ENCODE measurements at regions not wholly inside any gene's neighbourhood (a gene's known extent, or its start where the extent isn't known, plus 50 kb on each side); places are given as distances from the start of the nearest gene placed in this dataset.

DNA sequence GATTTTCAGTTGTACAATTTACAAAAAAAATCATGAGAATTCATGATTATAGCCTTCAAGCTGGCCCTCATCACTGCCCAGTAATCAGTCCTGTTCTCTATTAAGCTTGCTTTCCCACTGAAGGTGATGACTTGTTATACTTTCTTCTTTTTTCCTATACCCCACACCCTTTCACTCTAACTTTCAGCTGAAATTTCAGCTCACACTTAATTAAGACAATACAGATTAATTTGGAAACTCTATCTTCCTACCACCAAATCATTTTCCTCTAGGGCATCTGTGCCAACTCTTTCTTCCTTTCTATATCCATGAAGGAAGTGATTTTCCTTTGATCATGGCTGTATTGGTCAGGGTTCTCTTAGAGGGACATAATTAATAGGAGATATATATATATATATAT is 449.9 kb downstream of the CD109 start:
- no peak for DNase-seq

DNA sequence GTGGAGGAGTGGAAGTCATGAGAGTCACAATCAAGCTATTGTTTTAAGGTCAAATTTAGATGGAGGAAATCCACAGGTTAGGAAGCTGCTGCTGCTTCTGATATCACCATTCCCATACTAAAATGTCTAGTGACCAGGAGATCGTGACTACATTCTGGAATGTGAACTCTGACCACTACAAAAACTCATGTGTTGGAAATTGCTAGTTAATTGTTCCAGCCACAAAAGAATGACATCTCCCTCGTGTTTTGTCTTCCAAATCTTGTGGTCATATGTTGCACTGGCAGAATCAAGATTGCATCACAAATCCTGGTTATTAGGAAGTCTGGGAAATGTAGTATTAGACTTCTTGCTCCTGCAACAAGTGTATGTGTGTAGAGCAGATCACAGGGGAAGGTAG is 441.9 kb downstream of the CD109 start:
- no peak for DNase-seq

DNA sequence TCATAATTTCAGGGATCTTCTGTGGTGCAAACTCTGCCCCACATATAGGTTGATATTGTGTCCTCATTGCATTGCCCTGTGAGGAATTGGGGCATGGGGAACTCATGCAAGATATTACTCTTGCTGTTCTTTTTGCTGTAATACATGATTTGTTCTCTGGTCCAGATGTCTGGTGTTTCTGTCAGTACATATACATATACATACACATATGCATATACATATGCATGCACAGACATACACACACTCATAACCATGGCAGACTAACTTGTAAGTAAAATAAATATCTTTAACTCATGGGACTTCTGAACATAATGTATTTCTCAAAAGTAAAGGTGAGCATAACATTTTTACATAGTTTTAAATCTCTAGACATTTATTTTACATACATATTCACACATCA is 438.3 kb downstream of the CD109 start:
- DNase-seq: no peak

DNA sequence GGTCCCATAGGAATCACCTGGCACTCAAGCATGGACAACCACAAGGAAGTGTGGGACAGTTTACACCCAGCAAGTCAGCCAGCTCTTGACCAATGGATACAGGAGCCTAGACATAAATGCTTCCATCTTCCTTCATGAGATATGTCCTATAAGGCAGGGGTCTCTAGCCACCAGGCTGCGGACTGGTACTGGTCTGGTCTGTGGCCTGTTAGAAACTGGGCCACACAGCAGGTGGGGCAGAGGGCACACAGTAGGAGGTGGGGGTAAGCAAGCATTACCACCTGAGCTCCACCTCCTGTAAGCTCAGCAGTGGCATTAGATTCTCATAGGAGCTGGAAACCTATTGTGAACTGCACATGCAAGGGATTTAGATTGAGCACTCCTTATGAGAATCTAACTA is 437.1 kb downstream of the CD109 start:
- DNase-seq: no peak

DNA sequence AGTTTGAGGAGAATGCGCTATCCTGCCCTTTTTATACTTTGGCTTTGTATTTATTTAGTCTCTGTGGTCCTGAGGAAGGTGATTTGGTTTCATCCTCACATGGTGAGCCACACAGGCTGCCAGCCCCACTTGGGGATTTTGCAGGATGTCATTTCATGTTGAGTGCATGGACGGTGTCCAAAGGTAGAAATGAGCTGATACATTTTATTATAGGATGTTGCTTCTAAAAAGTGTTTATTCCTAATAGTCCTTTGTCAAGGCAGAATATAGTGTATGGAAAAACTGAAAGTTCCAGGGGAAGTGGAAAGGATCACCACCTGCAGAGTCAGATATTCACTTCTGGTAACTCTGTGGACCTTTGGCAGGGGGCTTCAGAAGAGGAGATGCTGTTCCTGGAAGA is 434.6 kb downstream of the CD109 start:
- no peak for DNase-seq

DNA sequence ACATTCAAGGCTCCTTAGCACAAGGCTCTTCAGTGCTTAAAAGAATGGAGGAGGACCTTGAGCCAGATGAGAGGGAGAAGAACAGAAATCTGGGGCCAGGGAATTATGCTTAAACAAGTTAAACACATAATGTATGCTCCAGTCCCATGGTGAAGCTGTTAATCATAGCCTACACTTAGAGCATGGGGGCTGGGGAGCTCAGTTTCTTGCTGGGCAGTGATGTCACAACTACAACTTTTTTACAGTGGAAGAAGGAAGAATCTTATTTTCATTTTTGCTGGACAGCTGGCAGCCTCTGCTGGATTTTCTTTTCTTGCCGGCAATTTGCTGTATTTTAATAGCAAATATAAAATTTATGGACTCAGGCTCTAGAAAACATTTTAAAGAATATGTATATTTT is 432.5 kb downstream of the CD109 start:
- DNase-seq: no peak

DNA sequence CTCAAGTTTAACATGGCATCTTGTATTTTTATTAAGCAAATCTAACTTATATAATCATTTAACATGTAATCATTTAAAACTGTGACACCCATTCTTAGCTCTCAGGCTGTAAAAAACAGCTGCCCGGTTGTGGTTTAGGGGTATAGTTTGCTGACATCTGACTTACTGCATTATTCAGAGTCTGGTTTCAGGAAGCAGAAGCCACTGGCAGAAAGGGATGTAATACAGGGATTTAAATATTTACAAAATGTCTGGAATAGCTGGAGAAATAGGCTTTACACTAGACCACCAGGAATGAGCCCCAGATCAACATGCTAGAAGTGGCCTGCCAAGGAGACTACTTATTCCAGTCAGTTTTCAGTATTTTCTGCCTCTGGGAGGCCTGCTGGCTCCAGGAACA is 421.1 kb downstream of the CD109 start:
- DNase-seq: no peak

DNA sequence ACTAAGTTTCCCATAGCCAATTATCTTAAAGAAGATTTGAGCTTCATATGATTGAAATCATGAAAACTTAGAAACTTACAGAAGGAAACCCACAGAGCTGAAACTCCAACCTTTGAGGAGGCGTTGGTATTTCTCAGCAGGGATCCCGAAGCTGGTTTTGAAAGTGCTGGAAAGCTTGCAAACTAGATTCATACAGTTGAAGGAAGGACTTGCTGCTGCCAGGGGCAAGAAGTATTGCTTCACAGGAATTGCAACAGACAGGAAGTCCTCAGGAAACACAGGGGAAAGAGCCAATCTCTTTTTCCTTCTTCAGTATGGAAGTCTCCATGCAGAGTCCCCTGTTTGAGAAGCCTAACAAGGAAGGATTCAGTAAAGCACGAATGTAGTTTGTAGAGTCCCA is 419.7 kb downstream of the CD109 start:
- no peak for DNase-seq

DNA sequence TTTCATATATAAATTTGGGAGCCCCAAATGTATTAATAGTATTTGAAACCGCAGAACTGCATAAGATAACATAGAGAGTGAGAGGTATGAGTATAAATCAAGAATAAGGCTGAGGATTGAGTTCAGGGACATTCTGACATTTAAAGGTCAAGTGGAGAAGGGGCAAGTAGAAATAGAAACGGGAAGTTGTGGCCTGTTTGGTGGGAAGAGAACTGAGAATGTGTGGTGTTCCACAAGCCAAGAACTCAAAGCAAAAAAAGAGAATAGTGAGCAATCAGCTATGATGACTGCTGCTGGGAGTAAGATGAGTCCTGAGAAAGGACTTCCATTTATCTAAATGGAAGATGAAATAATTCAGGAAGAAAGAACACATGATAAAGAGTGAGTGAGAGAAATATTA is 418.4 kb downstream of the CD109 start:
- DNase-seq: no peak

DNA sequence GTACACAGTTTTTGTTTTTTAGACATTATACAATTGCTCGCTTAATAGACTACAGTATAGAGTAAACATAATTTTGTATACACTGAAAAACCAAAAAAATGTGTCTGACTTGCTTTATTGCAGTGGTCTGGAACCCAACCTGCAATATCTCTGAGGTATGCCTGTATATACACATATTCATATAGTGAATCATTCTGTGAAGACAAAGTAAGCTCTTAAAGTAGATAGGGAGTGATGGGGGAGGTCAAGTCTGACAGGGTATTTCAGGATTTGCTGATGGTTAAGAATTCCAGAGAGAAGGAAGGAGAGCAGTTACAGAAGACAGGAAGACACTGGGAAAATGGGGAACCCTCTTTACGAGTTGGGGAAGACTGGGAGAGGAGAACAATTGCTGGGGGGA is 417.9 kb downstream of the CD109 start:
- DNase-seq: no peak

DNA sequence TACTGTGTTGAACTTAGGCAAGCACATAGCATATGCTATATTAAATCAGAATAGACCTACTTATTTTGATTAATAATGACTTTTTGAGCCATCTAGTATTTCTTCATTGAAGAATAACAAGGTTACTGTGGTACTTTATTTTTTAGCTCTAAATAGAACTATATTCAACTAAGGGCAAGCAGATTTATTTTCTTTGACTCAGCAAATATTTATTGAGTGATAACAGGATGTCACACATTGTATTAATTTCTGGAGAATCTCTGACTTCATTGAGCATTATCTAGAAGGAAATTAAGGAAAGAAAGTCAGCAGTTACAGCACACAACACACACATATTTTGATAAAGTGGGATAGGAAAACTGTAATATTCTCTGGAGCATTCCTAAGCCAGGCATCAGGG is 407.4 kb downstream of the CD109 start:
- DNase-seq: no peak

DNA sequence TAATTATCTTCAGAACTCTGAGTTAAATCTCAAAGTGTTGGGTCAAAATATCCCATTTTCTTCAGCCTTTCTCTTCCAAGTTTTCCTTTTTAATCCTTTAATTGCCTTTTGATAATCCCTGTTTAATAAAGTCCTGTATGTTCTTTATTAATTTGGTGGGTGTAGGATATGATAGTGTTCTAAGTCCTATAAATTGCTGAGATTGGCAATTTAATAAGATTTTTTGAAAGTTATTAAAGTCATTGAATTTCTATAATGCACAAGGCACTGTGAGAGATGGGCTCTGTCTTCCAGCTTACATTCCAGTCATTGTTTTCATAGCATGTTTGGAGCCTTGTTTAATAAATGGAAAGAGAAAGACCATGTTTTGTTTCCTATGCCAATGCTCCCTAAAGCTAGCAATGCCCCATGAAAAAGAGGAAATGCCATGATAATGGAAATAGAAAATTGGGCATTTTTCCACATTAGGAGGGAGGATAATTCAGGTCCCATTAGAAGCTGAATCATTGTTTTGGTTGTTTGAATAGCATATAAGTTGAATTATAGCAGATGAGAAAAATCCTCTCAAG is 404.8 kb downstream of the CD109 start:
- DNase-seq: no peak

DNA sequence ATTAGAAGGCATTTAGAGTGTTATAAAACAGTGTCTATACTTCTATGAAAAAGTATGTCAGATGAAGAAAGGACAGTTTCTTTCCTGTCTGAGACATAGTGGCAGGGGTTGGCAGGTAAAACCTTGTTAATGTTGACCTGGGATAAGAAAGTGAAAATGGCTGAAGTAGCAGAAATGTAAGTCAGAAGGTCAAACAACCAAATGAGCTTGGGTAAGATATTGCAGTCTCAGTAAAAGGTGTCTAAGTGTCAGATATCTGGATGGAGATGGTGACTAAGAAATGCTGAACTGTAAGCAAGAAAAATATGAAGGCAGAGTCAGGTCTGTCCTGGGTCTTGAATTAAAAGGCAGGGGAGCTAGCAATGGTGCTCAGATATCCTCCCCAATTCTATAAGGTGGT is 400.3 kb downstream of the CD109 start:
- no peak for DNase-seq

DNA sequence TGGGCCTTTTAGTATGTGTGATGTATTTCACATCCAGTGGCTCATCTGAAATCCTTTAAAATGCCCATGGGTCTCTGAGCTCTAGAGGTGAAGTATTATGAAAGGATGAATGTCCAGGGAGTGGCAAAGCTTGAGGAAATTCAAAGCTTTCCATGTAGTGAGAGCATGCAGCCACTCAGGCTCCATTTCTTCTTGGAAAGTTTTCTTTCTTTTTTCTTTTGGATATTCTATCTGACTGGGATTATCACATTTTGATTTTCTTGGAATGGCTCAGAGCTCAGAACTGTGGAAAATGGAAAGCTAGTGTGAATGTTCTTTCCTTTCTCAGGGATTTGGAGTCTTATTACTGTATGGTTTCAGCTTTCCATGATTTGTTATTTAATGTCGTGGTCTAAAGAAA is 397.4 kb downstream of the CD109 start:
- DNase-seq: no peak

DNA sequence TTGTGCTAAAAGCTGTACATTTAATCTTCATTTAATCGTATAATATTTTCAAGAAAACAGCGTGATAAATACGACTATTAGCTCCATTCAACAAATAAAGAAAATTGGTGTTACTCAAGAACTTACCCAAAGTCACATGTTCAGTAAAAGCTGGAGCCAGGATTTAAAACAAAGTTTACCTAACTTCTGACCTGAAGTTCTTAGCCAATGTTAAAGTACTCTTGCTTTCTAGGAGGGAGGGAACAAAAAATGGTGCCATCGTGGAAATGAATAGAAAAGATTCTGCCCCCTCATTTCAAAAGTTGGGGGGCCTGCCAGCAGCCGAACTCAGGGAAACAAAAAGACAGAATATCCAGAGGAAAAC is 395.8 kb downstream of the CD109 start:
- no peak for DNase-seq

DNA sequence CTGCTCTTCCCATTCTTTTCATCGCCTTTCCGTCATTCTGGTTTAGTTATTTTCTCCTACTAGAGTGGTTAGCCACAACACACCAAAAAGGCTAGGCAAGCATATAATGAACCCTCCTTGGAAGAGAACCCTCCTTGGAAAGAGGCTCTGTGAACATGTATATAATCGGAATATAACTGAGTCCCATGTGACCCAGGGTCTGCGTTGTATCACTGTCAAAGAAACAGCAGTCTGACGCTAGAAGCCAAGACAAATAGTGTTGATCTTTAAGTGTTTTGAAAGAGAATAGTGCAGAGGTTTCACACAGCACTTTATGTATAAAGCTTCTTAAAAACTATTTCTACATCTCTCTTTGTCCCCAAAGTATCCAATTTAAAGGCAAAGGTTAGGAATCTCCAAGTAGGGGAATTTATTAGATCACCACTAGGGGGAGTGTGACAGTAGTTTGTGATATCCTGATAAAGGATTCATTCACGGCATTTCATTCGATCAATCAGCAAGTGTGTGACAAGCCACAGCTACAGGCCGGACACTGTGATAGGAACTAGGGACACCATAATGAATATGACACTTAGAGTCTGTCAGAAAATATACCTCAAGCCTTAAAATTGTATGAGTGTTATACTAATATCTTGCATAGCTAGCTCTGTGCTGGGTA is 395.3 kb downstream of the CD109 start:
- DNase-seq: peak; percentile 11

DNA sequence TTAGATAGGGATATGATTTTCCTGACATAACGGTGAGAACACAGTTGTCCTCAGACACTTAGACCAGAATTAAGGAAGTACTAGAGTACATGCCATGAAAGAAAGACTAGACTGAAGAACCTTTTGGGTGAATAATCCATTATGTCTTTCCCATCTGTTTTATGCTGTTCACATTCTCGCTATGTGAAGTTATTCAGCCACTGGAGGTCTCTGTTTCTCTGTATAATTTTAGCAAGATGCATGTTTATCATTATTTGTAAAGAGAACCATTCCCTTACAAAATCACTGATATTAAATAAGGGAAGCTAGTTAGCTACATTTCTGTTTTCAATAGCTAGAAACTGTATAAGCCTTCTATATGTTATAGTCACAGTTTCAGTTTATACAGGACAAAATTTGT is 391.9 kb downstream of the CD109 start:
- DNase-seq: no peak

DNA sequence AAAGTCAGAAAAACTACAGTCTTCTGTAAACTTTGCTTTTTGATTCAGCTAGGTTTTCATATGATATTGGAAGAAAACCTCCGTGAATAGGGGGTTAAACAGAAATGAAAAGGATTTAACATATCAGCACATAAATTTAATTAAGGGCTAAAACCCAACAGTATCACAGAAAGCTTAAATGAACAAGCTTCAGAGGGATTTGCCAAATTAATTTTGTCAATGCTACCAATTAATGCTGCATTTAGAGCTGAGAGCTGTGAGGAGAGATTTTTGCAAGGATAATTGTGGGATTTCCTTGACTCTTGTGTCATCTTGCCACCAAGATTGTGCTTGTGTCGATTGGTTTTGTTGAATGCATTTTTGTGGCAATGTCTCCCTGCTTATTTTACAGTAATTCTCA is 379.9 kb downstream of the CD109 start:
- no peak for DNase-seq

DNA sequence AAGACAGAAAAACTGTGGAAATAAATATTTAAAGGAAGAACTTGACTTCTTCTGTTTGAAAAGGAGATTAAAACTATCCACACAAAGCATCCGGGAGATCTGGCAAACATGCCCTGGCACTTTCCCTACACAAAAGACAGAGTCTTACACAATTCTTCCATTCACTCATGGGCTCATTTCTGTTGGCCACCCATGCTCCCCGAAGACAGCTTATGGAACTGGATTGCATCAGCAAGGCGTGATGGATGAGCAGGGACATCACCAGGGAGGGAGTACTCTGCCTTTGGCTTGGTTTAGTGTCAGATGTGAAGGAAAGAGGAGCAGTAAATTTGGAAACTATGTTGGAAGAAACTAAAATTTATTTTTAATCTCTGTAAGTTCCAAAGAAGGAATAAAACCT is 379.3 kb downstream of the CD109 start:
- DNase-seq: no peak

DNA sequence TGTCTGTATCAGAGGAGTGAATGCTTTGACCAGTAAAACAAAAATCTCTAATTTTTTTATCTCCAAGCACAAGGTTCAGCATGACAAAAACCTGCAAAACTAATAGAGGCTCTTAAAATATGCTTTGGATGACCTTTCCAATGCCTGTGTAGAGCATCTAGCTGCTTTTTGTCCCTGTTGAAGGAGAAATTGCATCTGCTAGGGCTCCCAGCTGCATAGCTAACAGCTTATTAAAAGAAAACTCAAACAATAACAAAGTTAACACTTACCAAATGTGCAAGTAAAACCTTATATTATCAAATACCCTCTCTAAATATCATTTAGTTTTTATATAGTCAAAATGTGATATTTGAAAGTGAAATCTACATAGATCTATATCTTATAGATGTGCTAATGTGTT is 378.6 kb downstream of the CD109 start:
- no peak for DNase-seq

DNA sequence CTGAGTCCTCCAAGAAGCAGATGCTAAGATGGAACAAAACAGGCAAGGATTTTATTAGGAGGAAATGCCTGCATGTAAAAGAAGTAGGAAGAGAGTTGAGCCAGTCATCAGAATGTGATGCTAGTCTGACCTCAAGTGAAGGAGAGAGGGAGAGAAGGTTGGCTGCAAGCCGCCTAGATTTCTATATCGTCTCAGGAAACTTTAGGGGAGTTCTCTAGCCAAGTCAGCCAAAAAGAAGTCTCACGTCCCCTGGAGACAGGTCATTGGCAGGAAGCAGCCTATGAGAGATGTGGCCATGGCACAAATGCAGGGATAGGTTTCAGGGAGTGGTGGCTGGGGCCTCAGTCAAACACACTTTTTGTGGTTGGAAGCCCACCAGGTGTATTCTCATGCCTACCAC is 378.0 kb downstream of the CD109 start:
- DNase-seq: no peak

DNA sequence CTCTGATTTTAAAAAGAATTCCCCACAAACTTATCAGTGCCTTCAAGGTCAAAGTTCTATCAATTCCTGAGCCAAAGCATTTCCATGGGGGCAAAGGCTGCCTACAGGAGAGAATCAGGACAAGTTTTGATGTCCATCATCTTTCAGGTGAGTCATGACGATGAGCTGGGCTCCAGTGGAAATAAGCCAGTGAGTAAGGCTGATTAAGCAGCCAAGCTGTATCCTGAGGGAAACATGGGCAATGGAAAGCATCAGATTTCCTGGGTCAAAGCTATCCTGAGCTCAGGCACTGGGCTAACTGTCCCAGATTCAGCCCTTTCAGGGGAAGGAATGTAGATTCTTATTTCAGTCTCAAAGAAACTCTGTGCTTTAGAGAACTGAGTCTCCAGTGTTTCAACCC is 377.4 kb downstream of the CD109 start:
- no peak for DNase-seq

DNA sequence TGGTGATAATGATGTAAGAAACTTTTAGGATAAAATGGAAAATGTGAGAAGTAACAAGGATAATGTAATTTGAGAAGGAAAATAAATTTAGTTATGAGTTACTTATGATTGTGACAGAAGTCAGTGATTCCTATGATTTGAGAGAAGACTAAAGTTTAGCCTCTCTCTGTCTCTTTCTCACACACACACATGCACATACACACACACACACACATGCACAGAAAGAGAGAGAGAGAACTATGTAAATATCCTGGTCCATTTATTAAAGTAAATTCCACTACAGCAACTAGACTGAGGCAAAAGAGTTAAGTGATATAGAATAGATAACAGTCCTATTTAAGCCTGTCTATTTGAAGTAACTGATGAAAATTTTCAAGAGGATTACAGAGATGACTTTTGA is 375.2 kb downstream of the CD109 start:
- DNase-seq: no peak

DNA sequence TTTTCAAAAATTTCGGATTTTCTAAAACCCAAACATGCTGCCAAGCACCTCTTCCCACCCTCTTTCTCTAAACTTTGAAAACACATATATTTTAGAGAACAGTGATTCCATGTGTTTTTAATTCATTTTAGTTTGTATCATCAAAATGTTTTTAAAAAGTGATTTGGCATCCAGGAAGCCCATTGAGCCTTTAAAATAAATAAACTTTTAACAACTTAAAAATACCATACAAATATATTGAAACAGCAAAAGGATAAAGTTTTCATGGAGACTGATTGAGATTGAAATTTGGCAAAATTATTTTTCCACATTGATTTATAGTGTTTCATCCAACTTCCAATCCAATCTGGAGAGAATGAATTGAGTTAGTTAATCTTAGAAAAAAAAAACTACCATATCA is 374.7 kb downstream of the CD109 start:
- DNase-seq: no peak

DNA sequence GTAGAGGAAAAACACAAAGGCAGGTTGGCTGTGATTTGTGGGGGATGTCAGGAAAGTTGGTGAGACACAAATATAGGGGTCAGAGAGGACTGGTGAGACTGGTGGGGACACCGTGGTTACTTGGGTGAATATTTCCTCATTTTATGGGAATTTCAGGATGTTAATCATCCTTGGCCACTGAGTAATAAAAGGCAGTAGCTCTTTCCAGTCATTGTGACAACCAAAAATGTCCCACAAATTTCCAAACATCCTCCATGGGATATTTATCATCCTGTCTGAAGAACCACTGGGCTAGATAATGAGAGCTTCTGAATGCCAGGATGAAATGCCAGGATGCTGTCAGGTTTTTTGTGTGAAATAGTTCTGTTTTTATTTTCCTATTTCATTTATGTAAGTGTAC is 374.1 kb downstream of the CD109 start:
- DNase-seq: no peak
